NCI-H748 treated with DMSO at 0.1 percent for 48 hours (cell line): ENCODE measurements at regions not wholly inside any gene's neighbourhood (a gene's known extent, or its start where the extent isn't known, plus 50 kb on each side); places are given as distances from the start of the nearest gene placed in this dataset.
"Not testable (repeated sequence)": the region's sequence is repeated elsewhere in the genome, so short reads cannot be mapped to it uniquely, and the experiment has no call there.

Source experiments
- DNase-seq: peaks from one replicate; lab custom pipeline; 2025; lab: John Stamatoyannopoulos, UW

DNA sequence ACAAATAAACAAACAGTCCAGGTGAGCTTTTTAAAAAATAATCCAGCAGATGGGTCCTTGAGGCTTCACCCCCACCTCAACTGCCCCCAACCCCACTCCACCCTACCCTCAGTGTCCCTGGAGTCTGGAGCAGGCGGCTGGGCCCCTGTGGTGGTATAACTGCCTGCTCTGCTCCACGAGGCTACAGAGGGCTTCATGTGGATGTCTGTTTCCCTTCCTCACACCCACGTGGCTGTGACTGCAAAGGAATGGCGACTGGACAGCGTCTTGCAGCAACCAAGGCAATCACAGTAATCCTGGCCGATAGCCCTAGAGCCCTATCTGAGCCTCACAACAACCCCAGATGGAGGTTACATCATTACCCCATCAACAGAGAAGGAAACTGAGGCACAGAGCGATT is 76.5 kb downstream of the SLC2A10 start:
- DNase-seq, result no peak

DNA sequence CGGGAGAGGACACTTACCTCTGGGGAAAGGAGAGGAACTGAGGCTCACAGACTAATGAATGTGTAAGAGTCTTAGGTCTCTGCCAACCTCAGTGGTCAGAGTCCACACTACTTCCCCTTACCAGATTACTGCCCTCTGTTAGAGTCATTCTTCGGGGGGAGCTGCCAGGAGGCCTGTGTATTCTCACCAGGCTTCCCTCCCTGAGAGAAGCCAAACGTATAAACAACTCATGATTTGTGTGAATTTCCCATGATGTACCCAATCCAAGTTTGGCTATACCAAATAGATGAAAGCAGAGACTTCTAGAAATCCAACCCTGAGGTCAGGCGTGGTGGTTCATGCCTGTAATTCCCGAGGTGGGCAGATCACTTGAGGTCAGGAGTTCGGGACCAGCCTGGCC is 77.1 kb downstream of the SLC2A10 start:
- no peak for DNase-seq

DNA sequence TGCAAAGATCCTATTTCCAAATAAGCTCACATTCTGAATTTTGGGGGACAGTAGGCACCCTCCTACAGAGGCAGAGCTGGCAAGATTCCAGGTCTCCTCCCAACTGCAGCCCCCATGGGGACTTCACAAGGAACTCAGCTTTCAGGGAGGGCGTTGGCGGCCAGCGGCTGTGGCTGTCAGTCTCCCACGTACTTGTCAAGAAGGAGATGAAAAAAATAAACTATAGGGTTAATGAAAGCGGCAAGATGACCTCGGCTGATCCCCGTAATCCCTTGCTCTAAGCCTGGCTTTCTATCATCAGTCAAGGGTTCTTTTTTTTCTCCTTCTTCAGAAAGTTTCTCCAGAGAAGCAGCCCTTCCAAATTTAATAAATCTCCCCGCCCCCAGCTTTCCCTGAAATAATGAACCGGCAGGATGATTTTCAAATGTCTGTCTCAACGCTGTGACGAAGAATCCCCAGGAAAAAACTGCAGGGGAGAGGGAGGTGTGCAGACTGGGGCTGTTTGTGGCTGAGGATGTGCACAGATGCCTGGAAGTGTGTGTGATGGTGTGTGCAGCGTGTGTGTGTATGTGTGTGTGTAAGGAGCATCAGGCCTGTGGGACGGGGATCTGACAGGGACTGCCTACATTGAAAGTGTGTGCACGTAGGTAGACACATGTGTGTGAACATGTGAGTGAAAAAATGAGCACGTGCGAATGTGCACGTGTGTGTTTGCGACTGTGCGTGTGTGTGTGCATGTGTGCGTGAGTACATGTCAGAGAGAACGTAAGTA is 78.7 kb downstream of the SLC2A10 start:
- no peak for DNase-seq

DNA sequence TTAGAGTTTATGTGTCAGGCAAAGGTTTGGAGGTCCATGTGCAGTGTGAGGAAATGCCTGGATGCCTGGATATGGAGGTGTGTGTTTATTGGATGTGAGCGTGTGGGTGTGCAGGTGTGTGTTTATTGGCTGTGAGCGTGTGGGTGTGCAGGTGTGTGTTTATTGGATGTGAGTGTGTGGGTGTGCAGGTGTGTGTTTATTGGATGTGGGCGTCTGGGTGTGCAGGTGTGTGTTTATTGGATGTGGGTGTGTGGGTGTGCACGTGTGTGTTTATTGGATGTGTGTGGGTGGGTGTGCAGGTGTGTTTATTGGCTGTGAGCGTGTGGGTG is 79.3 kb downstream of the SLC2A10 start:
- DNase-seq, result not testable (repeated sequence)

DNA sequence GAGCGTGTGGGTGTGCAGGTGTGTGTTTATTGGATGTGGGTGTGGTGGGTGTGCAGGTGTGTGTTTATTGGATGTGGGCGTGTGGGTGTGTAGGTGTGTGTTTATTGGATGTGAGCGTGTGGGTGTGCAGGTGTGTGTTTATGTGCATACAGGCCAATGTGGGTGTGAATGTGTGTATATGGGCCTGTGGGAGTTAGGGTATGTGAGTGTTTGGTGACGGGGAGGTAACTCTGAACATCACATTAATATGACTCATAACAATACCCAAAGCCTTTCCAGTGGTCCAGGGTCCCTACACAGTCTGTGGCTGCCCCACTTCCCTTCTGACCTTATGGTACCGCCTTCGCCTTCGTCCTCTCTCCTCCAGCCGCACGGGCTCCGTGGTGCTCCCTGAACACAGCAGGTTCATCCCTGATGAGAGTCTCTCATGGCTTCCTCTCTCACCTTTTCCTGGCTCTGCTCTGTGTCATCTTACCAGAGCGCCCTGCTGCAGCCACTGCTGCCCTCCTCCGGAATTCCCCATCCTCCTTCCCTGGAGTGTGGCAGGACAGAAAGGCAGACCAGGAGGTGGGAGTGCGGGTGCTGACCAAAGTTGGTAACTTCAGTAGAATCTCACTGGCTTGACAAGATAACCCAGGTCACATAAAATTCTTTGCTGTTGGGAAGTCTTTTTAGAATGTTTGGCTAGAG is 80.0 kb downstream of the SLC2A10 start:
- no peak for DNase-seq

DNA sequence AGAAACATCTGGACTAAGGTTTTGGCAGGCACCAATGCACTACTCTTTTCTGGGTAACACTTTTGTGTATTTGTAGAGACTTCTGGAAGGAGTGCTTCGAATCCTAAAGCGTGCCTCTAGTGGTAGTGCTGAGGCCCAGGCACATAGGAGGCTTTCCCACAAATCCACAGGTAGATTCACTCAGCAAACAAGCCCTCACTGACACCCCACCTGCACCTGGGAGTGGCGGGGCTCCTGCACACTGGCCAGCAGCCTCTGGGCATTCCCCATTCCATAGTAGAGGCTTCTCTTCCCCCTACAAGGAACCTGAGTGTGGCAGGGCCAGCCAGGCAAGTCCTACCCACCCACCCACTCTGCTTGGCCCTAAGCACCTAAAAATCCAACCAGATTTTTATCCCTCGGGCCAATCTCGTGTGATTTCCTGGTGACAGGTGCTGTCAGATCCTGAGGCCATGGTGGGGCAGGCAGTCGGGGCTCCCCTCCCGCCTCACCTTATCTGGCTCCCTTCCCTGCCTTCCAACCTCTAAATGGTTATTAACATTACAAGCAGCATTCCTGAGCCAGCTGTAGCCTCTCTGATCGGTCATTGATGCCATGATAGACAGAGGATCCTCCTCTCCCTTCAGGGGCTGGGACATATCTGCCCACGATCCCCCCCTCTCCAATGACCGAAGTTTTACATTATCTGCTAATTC is 82.4 kb downstream of the SLC2A10 start:
- DNase-seq, result no peak

DNA sequence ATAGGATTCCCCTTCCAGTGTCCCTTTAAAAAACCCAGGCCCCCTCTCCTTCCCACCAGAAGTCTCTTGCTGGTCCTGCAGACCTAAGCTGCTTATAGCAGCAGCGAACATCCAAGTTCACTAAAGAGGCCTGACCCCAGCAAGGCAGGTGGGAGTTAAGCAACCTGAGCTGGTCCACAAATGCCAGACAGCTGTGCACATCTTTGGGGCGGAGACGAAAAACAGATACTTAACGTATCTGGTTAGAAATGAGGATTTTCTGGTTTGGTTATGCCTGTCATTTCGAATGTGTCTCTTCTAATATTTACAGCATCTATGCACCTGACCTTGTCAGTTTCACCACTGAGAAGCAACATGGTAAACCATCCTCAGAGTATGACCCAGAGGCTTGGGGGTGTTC is 87.8 kb downstream of the SLC2A10 start:
- DNase-seq, result no peak

DNA sequence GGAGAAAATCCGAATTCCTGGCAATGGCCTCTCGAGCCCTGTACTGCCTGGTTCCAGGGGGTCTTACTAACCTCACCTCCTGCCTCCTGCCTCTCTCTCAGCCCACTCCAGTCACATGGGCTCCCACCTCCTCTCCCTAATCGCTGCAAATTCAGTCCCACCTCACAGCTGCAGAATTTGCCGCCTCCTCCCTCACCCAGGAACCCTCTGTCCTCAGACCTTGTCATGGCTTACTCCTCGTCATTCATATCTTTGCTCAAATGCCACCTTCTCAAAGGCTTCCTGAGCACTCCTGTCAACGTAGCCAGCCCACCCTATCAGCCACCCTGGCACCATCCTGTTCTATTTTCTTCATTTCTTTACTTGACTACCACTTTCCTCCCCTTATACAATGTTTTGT is 89.0 kb downstream of the SLC2A10 start:
- DNase-seq, result no peak

DNA sequence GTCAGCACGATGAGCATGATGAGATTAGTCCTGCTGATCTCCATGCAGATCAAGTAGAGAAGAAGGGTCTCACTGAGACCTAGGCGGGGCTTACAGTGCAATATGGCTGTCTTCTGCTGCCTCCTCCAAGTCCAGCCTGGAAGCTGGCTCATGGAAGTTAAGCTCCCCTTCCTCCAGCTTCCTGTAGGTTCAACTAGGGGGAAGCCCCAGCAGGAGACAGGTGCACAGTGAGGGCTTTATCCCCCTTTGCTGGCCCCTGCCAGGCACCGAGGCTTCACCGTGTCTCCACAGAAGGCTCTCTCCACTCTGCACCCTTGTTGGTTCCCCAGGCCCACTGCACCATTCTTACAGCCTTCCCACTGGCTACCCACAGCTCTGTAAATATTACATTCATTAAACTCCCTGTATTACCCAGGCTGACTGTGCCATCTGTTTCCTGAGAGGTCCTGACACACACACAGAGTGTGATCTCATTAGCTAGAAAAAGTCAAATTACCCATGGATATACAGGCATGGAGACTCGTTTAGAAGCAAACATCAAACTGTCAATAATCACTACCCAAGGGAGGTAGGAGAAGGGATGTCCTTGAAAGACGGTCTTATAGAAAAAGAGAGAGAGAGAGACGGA is 90.4 kb downstream of the SLC2A10 start:
- peak; percentile 10 for DNase-seq

DNA sequence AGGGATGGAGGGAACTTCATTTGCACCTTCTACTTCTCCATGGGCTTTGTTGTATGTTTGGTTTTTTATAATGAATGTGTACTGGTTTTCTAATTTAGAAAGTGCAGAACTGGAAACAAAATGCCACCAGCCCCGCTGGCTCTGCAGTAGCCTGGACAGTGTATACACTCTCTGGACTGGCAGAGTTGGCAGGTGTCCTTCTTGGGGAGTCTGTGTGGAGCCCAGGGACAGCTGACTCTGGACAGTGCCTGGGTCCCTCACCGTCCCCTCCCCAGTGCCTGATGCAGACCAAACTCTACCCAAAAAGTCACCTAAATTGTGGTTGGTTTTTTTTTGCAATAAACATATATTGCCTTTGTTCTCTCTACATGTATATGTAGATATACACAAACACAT is 91.0 kb downstream of the SLC2A10 start:
- DNase-seq, result no peak

DNA sequence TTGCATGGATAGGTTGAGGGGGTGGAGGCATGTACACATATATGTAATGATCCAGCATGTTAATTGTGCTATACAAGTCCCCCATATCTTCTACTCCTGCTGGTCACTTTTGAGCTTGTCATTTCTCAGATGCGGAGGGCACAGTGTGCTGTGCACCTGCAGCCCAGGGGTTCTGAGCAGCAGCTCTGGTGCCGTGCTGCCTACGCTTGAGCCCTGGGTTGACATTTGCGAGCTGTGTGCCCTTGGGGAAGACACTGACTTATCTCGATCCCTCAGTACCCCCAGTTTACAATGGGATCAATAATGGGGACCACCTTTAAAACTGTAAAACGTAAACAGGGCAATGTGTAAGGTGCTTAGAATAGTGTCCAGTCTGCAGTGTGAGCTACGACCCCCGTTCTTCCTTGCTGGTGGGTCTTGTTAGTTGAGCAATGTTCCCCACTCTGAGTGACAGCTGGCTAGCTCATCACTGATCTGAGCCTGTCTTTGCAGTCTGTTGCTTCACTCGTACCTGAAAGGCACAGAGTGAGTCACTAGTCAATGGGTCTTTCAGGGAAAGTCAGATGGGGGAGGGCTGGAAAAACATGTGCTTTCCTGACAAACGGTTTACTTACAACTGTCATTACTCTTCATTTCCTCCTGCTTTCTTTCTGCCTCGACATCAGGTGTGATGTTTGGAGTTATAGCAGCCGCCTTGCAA is 91.7 kb downstream of the SLC2A10 start:
- DNase-seq, result no peak

DNA sequence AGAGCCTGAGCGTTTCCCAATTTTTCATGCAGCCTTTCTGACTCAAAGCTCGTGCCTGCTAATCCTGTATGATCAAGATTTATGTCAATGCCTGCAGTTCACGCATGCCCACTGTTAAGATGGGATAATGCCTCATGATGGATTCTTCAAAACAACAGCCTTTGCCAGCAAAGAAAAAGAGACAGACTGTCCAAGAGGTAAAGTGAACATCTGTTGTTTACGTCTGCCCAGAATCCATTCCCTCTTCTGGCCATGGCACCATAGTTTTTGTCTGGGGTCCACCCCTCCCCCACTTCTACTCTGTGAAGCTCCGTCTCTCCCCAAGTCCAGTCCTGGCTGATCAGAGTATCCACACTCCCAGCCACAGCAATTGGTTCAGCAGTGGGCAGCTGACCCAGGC is 91.9 kb upstream of the EYA2 start:
- no peak for DNase-seq

DNA sequence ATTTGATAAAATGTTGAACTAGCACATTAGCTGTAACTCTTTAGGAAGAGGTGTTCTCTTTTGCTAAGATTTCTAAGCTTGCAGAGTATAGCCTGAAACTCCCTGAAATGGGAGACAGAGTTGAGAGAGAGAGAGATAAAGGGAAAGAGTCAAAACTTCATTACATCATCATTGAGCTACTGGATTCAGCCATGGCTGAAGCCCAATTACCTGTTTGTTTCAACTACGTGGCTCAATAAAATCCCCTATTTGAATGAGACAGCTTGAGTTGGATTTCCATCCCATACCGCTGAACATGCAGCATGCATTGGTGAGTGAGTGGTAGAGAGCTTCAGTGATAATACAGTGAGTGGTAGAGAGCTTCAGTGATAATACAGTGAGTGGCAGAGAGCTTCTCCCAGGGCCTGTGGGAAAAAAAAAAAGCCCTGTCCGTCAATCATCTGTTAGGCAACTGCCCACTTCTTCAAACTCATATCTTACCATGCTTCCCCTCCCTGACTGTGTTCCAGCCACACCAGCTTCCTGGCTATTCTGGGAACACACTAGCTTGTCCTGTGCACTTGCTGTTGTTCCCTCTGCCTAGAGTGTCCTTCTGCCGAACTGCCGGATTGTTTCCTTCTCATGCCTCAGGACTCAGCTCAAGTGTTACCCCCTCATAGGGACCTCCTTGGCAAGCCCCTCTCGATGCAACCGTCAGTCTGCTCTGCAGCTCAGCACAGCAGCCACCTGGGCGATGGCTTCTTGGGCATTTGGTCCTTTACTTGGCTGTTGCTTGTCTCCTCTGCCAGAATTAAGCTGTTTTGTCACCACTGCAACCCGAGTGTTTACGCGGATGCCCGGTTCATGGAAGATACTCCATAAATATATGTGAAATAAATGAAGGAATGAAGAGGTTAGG is 91.3 kb upstream of the EYA2 start:
- no peak for DNase-seq

DNA sequence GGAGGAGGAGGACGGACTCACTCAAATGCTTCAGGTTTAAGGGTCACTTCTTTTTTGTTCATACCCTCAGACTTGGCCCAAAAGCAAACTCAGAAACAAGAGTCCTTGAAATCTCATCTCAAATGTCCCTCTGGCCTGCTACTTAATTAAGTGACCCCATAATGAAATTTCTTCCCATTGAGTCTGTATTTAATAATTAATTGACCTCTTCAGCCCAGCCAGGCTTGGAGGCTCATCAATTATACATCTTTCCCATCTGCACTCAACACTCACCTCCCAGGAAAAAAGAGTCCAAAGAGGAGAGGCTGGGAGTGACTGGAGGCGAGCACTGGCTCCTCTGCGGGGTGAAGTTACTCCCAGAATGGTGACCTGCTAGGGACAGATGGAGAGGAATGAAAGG is 90.5 kb upstream of the EYA2 start:
- DNase-seq, result no peak

DNA sequence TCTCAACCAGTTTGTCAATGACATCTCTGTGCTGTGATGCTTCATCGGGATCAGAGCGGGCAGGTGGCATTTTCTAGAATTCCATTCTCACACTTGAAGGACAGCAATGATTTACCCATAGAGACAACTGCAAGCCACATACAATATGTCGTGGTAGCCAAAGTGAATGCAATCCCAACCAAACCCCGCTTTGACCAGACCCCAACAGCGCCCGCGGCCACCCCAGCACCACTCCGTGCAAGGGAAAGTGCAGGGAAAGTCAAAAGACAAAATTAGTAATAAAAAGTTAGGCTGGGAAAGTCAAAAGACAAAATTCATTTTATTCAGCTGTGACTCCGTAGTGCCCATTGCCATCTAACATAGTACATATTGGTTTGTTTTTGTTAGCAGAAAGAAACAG is 88.8 kb upstream of the EYA2 start:
- DNase-seq, result no peak

DNA sequence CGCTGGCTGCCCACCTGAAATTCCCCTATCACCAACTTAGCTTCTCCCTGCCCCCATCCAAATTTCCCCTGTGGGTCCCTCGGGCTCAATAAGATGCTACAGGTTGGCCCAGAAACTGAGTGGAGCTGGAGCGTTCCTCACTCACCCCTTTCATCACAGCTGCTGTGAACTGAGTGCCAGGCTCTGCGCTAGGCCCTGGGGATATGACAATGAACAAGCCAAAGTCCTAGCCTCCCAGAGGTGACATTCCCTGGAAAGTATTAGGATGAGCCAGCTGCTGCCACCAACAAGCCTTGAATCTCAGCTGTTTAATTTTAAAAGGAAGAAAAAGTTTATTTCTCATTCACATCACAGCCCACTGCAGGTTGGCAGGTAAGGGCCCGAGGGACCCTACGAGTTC is 86.6 kb upstream of the EYA2 start:
- no peak for DNase-seq

DNA sequence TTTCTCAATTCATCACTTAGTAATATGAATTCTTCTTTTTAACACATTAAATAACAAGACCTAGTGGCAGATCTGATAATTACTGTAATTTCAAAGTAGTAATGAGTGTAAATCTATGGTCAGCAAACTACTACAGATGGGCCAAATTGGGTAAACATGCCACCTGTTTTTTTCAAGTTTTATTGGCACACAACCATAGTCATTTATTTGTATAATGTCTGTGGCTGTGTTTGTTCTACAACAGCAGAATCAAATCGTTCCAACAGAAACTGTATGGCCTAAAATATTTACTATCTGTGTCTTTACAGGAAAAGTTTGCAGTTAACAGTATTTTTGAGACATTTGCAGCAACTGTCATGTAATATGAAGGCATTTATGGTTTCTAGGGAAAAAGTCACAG is 86.1 kb upstream of the EYA2 start:
- peak; percentile 68 for DNase-seq

DNA sequence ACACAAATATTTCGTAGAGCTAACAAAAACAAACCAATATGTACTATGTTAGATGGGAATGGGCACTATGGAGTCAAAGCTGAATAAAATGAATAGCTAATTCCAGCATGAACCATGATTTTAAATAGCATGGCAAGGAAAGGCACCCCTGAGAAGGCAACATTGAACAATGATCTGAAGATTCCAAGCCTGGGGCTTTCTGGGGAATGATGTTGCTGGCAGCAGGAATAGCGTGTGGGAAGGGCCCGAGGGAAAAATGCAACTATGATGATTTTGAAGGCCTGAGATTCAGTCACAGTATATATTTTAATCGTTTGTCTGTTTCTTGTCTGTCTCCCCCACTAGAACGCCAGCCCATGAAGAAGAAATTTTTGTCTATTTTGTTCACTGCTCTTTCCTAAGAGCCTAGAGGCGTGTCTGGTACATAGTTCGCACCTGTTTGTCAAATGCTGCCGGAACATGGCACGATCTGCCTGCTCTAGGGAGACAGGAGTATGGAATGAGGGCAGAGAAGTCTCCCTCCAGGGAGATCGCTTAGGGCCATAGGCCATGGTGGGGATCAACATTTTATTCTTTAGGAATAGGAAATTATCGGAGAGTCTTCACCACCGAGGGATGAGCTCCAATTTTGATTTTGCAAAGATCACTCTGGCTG is 84.8 kb upstream of the EYA2 start:
- DNase-seq, result no peak

DNA sequence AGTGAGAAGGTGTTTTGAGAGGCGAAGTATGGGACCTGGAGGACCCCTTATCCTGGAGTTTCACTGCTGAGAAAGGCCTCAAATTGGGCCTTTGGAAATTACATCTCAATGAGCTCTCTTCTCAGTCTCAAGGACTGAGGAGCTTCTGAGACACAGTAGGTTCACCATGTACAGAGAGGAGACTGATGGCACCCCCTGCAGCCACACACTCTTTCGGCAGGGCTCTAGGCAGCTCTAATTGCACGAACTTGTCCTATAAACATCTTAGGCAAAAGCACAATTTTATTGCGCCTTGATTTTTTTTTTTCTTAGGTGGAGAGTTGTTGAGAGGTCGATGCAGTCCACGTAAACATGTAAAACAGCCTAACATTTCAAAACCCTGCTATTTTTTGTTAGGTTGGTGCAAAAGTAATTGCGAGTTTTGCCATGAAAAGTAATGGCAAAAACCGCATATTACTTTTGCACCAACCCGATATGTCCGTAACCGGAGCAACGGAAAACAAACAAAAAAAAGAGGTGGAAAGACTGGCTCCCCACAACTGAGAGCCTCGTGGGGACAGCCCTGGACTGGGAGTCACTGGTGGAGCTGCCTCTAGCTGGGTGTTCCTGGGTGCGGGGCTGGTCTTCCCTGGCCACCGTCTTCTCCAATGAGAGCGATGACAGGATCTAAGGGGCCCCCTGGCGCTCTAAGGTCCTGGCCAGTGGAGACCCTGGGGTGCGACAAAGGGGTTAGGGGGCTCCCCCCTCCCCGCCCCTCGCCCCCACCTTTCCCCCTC is 84.0 kb upstream of the EYA2 start:
- DNase-seq, result peak; percentile 24
